HG02759 (cell line): ENCODE measurements at regions not wholly inside any gene's neighbourhood (a gene's known extent, or its start where the extent isn't known, plus 50 kb on each side); places are given as distances from the start of the nearest gene placed in this dataset.

Source experiments
- ATAC-seq: cut with Tn5 transposase; IDR thresholded peaks from one replicate; pipeline ENCODE4 v1.9.1; 2021; ENCODE audit warnings: mild to moderate bottlenecking, moderate library complexity; ENCODE audit not compliant: unreplicated experiment

GRCh38 chr5:117299224-117299935 is 724.8 kb upstream of the SEMA6A start:
- no peak for ATAC-seq

GRCh38 chr5:117296872-117297271 is 722.2 kb upstream of the SEMA6A start:
- no peak for ATAC-seq

- ATAC-seq: no peak
Observed at GRCh38 chr5:117295941-117296340, 721.3 kb upstream of the SEMA6A start.

GRCh38 chr5:117286813-117287212 is 712.2 kb upstream of the SEMA6A start:
- no peak for ATAC-seq

GRCh38 chr5:117271656-117272055 is 697.0 kb upstream of the SEMA6A start:
- no peak for ATAC-seq

- no peak for ATAC-seq
Observed at GRCh38 chr5:117266280-117266679, 691.7 kb upstream of the SEMA6A start.

- ATAC-seq: no peak
Observed at GRCh38 chr5:117263231-117263630, 688.6 kb upstream of the SEMA6A start.

GRCh38 chr5:117262572-117263131 is 688.0 kb upstream of the SEMA6A start:
- no peak for ATAC-seq

GRCh38 chr5:117261948-117262571 is 687.4 kb upstream of the SEMA6A start:
- no peak for ATAC-seq

GRCh38 chr5:117255211-117256027 is 680.8 kb upstream of the SEMA6A start:
- ATAC-seq: no peak

GRCh38 chr5:117252566-117252965 is 677.9 kb upstream of the SEMA6A start:
- ATAC-seq: no peak

GRCh38 chr5:117249086-117249815 is 674.6 kb upstream of the SEMA6A start:
- ATAC-seq: no peak

GRCh38 chr5:117246424-117246823 is 671.8 kb upstream of the SEMA6A start:
- ATAC-seq: no peak

GRCh38 chr5:117245130-117245529 is 670.5 kb upstream of the SEMA6A start:
- no peak for ATAC-seq

- ATAC-seq: peak; percentile 54
Observed at GRCh38 chr5:117242028-117242427, 667.4 kb upstream of the SEMA6A start.

GRCh38 chr5:117236941-117237340 is 662.3 kb upstream of the SEMA6A start:
- ATAC-seq: no peak

- no peak for ATAC-seq
Observed at GRCh38 chr5:117235786-117236185, 661.2 kb upstream of the SEMA6A start.

- no peak for ATAC-seq
Observed at GRCh38 chr5:117230375-117230774, 655.8 kb upstream of the SEMA6A start.

- no peak for ATAC-seq
Observed at GRCh38 chr5:117220730-117221129, 646.1 kb upstream of the SEMA6A start.

- no peak for ATAC-seq
Observed at GRCh38 chr5:117218789-117219188, 644.2 kb upstream of the SEMA6A start.

GRCh38 chr5:117212866-117213265 is 638.2 kb upstream of the SEMA6A start:
- no peak for ATAC-seq
